ENCODE measurements at regions not wholly inside any gene's neighbourhood (a gene's known extent, or its start where the extent isn't known, plus 50 kb on each side); places are given as distances from the start of the nearest gene placed in this dataset.

GRCh38 chr11:134488913-134489312, 76.9 kb upstream of the B3GAT1 start:
- H3K27ac ChIP-seq (ENCODE audit: low read depth, low read length): no peak overlapping the region
- DNase-seq (no peak), ATAC-seq (no peak)
- Mint-ChIP-seq H3K27ac (no peak overlapping the region), H3K4me3 (no peak overlapping the region), H3K9me3 (peaks cover 0 to 15% (median 0%) of the 10 kb centered on the region in 11 donors), H3K4me1 (peaks cover 0 to 2% (median 0%) of the 10 kb centered on the region in 7 donors), H3K27me3 (peaks cover 0 to 19% (median 12%) of the 10 kb centered on the region in 5 donors), H3K36me3 (no peaks in the 10 kb centered on the region)
- no peaks in the 10 kb centered on the region for H3K27me3 ChIP-seq (ENCODE audit: control insufficient read depth in 2 of 2, insufficient read depth in 2 of 2, low read length in 2 of 2)
- intact Hi-C loops (cut with micrococcal nuclease): no loop called here
- H3K36me3 ChIP-seq (ENCODE audit: control insufficient read depth in 2 of 3, insufficient read depth in 3 of 3, low read length in 3 of 3): no peaks in the 10 kb centered on the region
- H3K4me3 ChIP-seq (ENCODE audit: low read length): no peak overlapping the region
- ChIA-PET CTCF (no interaction called here), POLR2A (no interaction called here)
- no peaks in the 10 kb centered on the region for H3K9me3 ChIP-seq (ENCODE audit: control insufficient read depth in 2 of 3, low read length in 3 of 3)
- no peaks in the 10 kb centered on the region for H3K4me1 ChIP-seq (ENCODE audit: control insufficient read depth in 2 of 2, insufficient read depth in 2 of 2, low read length in 2 of 2)

DNA sequence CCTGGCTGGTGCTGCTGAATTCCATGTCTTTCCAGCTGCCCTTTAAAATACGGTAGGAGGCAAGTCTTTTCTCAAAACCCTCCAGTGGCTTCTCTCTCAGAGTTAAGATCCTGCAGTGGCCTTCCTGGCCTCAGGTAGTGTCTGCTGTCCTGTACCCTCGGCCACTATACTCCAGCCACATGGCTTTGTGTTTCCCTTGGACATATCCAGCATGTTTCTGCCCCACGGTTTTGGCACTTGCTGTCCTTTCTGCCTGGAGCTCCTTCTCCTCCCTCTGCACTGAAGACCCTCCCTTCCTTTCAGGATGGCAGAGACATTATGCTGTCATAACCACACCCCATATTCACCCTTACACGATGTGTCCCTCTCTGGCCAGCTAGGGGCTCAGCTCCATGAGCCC, 76.5 kb upstream of the B3GAT1 start:
- POLR2A ChIA-PET: no interaction called here
- H3K4me1 Mint-ChIP-seq: peaks cover 0 to 2% (median 0%) of the 10 kb centered on the region in 7 donors
- H3K36me3 ChIP-seq (ENCODE audit: control insufficient read depth in 2 of 3, insufficient read depth in 3 of 3, low read length in 3 of 3): no peaks in the 10 kb centered on the region
- no peaks in the 10 kb centered on the region for H3K36me3 Mint-ChIP-seq
- CTCF ChIA-PET: no interaction called here
- no peak overlapping the region for H3K27ac Mint-ChIP-seq
- H3K27me3 ChIP-seq (ENCODE audit: control insufficient read depth in 2 of 2, insufficient read depth in 2 of 2, low read length in 2 of 2): no peaks in the 10 kb centered on the region
- H3K4me1 ChIP-seq (ENCODE audit: control insufficient read depth in 2 of 2, insufficient read depth in 2 of 2, low read length in 2 of 2): no peaks in the 10 kb centered on the region
- intact Hi-C loops (cut with micrococcal nuclease): no loop called here
- peaks cover 0 to 19% (median 15%) of the 10 kb centered on the region in 5 donors for H3K27me3 Mint-ChIP-seq
- DNase-seq (no peak), ATAC-seq (no peak)
- peaks cover 0 to 11% (median 0%) of the 10 kb centered on the region in 11 donors for H3K9me3 Mint-ChIP-seq
- H3K9me3 ChIP-seq (ENCODE audit: control insufficient read depth in 2 of 3, low read length in 3 of 3): no peaks in the 10 kb centered on the region
- H3K27ac ChIP-seq (ENCODE audit: low read depth, low read length): no peak overlapping the region
- no peak overlapping the region for H3K4me3 Mint-ChIP-seq
- H3K4me3 ChIP-seq (ENCODE audit: low read length): no peak overlapping the region

GRCh38 chr11:134487696-134488095, 75.7 kb upstream of the B3GAT1 start:
- H3K4me1 Mint-ChIP-seq: peaks cover 0 to 2% (median 0%) of the 10 kb centered on the region in 7 donors
- intact Hi-C loops (cut with micrococcal nuclease): no loop called here
- ChIA-PET CTCF (no interaction called here), POLR2A (no interaction called here)
- no peak overlapping the region for H3K4me3 Mint-ChIP-seq
- H3K4me1 ChIP-seq (ENCODE audit: control insufficient read depth in 2 of 2, insufficient read depth in 2 of 2, low read length in 2 of 2): no peaks in the 10 kb centered on the region
- ATAC-seq (no peak), DNase-seq (no peak)
- H3K9me3 Mint-ChIP-seq: peaks cover 0 to 8% (median 0%) of the 10 kb centered on the region in 11 donors
- H3K27ac Mint-ChIP-seq: no peak overlapping the region
- no peaks in the 10 kb centered on the region for H3K9me3 ChIP-seq (ENCODE audit: control insufficient read depth in 2 of 3, low read length in 3 of 3)
- H3K36me3 Mint-ChIP-seq: no peaks in the 10 kb centered on the region
- H3K27me3 ChIP-seq (ENCODE audit: control insufficient read depth in 2 of 2, insufficient read depth in 2 of 2, low read length in 2 of 2): no peaks in the 10 kb centered on the region
- peaks cover 0 to 19% (median 15%) of the 10 kb centered on the region in 5 donors for H3K27me3 Mint-ChIP-seq
- no peak overlapping the region for H3K4me3 ChIP-seq (ENCODE audit: low read length)
- H3K27ac ChIP-seq (ENCODE audit: low read depth, low read length): no peak overlapping the region
- H3K36me3 ChIP-seq (ENCODE audit: control insufficient read depth in 2 of 3, insufficient read depth in 3 of 3, low read length in 3 of 3): no peaks in the 10 kb centered on the region

GRCh38 chr11:134486704-134487103, 74.7 kb upstream of the B3GAT1 start:
- peaks cover 0 to 22% (median 15%) of the 10 kb centered on the region in 5 donors for H3K27me3 Mint-ChIP-seq
- ATAC-seq: no peak

GRCh38 chr11:134486106-134486505, 74.1 kb upstream of the B3GAT1 start:
- Mint-ChIP-seq H3K36me3 (no peaks in the 10 kb centered on the region), H3K4me3 (no peak overlapping the region), H3K9me3 (peaks cover 0 to 4% (median 0%) of the 10 kb centered on the region in 11 donors), H3K4me1 (peaks cover 0 to 2% (median 0%) of the 10 kb centered on the region in 7 donors), H3K27me3 (peaks cover 0 to 25% (median 15%) of the 10 kb centered on the region in 5 donors), H3K27ac (no peak overlapping the region)
- DNase-seq: peak in 1 of 9 donors; percentile 8
- H3K27me3 ChIP-seq (ENCODE audit: control insufficient read depth in 2 of 2, insufficient read depth in 2 of 2, low read length in 2 of 2): no peaks in the 10 kb centered on the region
- no peaks in the 10 kb centered on the region for H3K9me3 ChIP-seq (ENCODE audit: control insufficient read depth in 2 of 3, low read length in 3 of 3)
- no peak overlapping the region for H3K4me3 ChIP-seq (ENCODE audit: low read length)
- intact Hi-C loops (cut with micrococcal nuclease): no loop called here
- ChIA-PET CTCF (no interaction called here), POLR2A (no interaction called here)
- H3K4me1 ChIP-seq (ENCODE audit: control insufficient read depth in 2 of 2, insufficient read depth in 2 of 2, low read length in 2 of 2): no peaks in the 10 kb centered on the region
- ATAC-seq: no peak
- H3K36me3 ChIP-seq (ENCODE audit: control insufficient read depth in 2 of 3, insufficient read depth in 3 of 3, low read length in 3 of 3): no peaks in the 10 kb centered on the region
- H3K27ac ChIP-seq (ENCODE audit: low read depth, low read length): no peak overlapping the region

More at GRCh38 chr11:134486704-134487103, 74.7 kb upstream of the B3GAT1 start:
- intact Hi-C loops (cut with micrococcal nuclease): no loop called here
- Histone ChIP-seq H3K27me3 (ENCODE audit: control insufficient read depth in 2 of 2, insufficient read depth in 2 of 2, low read length in 2 of 2) (no peaks in the 10 kb centered on the region), H3K4me1 (ENCODE audit: control insufficient read depth in 2 of 2, insufficient read depth in 2 of 2, low read length in 2 of 2) (no peaks in the 10 kb centered on the region), H3K9me3 (ENCODE audit: control insufficient read depth in 2 of 3, low read length in 3 of 3) (no peaks in the 10 kb centered on the region), H3K36me3 (ENCODE audit: control insufficient read depth in 2 of 3, insufficient read depth in 3 of 3, low read length in 3 of 3) (no peaks in the 10 kb centered on the region), H3K27ac (ENCODE audit: low read depth, low read length) (no peak overlapping the region), H3K4me3 (ENCODE audit: low read length) (no peak overlapping the region)
- H3K4me3 Mint-ChIP-seq: no peak overlapping the region
- H3K36me3 Mint-ChIP-seq: no peaks in the 10 kb centered on the region
- H3K9me3 Mint-ChIP-seq: peaks cover 0 to 4% (median 0%) of the 10 kb centered on the region in 11 donors
- no peak overlapping the region for H3K27ac Mint-ChIP-seq
- H3K4me1 Mint-ChIP-seq: peaks cover 0 to 2% (median 0%) of the 10 kb centered on the region in 7 donors
- ChIA-PET POLR2A (no interaction called here), CTCF (no interaction called here)
- peak in 1 of 9 donors; percentile 3 for DNase-seq

DNA sequence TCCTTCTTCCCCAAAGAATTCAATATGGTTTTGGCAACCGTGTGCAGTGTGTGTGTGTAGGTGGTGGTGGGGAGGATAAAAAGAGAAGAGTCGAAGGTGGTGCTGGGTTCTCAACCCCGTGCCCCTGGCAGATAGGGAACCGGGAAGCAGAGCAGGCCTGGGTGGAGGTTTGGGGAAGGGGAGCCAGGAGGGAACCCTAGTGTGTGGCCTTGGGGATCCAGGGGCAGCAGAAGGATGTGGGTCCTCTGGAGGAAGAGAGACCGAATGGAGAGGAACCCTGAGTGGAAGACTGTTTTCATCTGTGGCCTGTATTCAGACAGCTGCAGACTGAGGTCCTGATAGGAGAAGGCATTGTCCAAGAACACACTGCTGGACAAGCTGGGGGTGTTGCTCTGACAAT, 73.3 kb upstream of the B3GAT1 start:
- no peaks in the 10 kb centered on the region for H3K9me3 ChIP-seq (ENCODE audit: control insufficient read depth in 2 of 3, low read length in 3 of 3)
- H3K4me1 ChIP-seq (ENCODE audit: control insufficient read depth in 2 of 2, insufficient read depth in 2 of 2, low read length in 2 of 2): no peaks in the 10 kb centered on the region
- no peaks in the 10 kb centered on the region for H3K36me3 ChIP-seq (ENCODE audit: control insufficient read depth in 2 of 3, insufficient read depth in 3 of 3, low read length in 3 of 3)
- Mint-ChIP-seq H3K9me3 (peaks cover 0 to 4% (median 0%) of the 10 kb centered on the region in 11 donors), H3K27ac (no peak overlapping the region), H3K4me1 (peaks cover 0 to 2% (median 0%) of the 10 kb centered on the region in 7 donors), H3K27me3 (peaks cover 0 to 31% (median 22%) of the 10 kb centered on the region in 5 donors), H3K36me3 (no peaks in the 10 kb centered on the region), H3K4me3 (no peak overlapping the region)
- ChIA-PET POLR2A (no interaction called here), CTCF (no interaction called here)
- no peak overlapping the region for H3K4me3 ChIP-seq (ENCODE audit: low read length)
- H3K27me3 ChIP-seq (ENCODE audit: control insufficient read depth in 2 of 2, insufficient read depth in 2 of 2, low read length in 2 of 2): no peaks in the 10 kb centered on the region
- intact Hi-C loops (cut with micrococcal nuclease): no loop called here
- no peak overlapping the region for H3K27ac ChIP-seq (ENCODE audit: low read depth, low read length)
- DNase-seq (peak in 1 of 9 donors; percentile 8), ATAC-seq (no peak)

GRCh38 chr11:134483857-134484256, 71.8 kb upstream of the B3GAT1 start:
- H3K4me3 Mint-ChIP-seq: no peak overlapping the region
- intact Hi-C loops (cut with micrococcal nuclease): no loop called here
- Histone ChIP-seq H3K4me1 (ENCODE audit: control insufficient read depth in 2 of 2, insufficient read depth in 2 of 2, low read length in 2 of 2) (no peaks in the 10 kb centered on the region), H3K4me3 (ENCODE audit: low read length) (no peak overlapping the region), H3K9me3 (ENCODE audit: control insufficient read depth in 2 of 3, low read length in 3 of 3) (no peaks in the 10 kb centered on the region), H3K36me3 (ENCODE audit: control insufficient read depth in 2 of 3, insufficient read depth in 3 of 3, low read length in 3 of 3) (no peaks in the 10 kb centered on the region), H3K27me3 (ENCODE audit: control insufficient read depth in 2 of 2, insufficient read depth in 2 of 2, low read length in 2 of 2) (no peaks in the 10 kb centered on the region), H3K27ac (ENCODE audit: low read depth, low read length) (no peak overlapping the region)
- no peak overlapping the region for H3K27ac Mint-ChIP-seq
- ChIA-PET POLR2A (no interaction called here), CTCF (no interaction called here)
- no peak for DNase-seq
- H3K36me3 Mint-ChIP-seq: no peaks in the 10 kb centered on the region
- H3K27me3 Mint-ChIP-seq: peaks cover 0 to 36% (median 24%) of the 10 kb centered on the region in 5 donors
- peaks cover 0 to 2% (median 0%) of the 10 kb centered on the region in 11 donors for H3K9me3 Mint-ChIP-seq
- ATAC-seq: no peak
- peaks cover 0 to 2% (median 0%) of the 10 kb centered on the region in 7 donors for H3K4me1 Mint-ChIP-seq

Data from naive thymus-derived CD4-positive, alpha-beta T cell (primary cell).